ENCODE measurements at regions not wholly inside any gene's neighbourhood (a gene's known extent, or its start where the extent isn't known, plus 50 kb on each side); places are given as distances from the start of the nearest gene placed in this dataset.

DNA sequence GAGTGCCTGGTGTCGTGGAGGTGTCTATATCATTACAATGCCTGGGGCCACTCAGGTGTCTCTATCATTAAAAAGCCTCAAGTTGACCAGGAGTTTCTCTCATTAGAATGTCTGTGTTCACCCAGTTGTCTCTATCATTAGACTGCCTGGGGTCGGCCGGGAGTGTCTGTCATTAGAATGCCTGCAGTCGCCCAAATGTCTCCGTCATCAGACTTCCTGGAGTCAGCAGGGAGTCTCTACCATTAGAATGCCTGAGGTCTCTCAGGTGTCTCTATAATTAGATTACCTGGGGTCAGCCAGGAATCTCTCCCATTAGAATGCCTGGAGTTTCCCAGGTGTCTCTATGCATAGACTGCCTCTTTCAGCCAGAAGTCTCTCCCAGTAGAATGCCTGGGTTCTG is 1477.6 kb downstream of the UQCRFS1 start:
- no peak for TF ChIP-seq POLR2A (IDR thresholded peaks at IDR 0.05)
- TF ChIP-seq, protein P1, sequence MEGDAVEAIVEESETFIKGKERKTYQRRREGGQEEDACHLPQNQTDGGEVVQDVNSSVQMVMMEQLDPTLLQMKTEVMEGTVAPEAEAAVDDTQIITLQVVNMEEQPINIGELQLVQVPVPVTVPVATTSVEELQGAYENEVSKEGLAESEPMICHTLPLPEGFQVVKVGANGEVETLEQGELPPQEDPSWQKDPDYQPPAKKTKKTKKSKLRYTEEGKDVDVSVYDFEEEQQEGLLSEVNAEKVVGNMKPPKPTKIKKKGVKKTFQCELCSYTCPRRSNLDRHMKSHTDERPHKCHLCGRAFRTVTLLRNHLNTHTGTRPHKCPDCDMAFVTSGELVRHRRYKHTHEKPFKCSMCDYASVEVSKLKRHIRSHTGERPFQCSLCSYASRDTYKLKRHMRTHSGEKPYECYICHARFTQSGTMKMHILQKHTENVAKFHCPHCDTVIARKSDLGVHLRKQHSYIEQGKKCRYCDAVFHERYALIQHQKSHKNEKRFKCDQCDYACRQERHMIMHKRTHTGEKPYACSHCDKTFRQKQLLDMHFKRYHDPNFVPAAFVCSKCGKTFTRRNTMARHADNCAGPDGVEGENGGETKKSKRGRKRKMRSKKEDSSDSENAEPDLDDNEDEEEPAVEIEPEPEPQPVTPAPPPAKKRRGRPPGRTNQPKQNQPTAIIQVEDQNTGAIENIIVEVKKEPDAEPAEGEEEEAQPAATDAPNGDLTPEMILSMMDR (IDR thresholded peaks at IDR 0.05 in 8 of 11, conservative IDR thresholded peaks at IDR 0.05 in 3 of 11): no peak
- TF ChIP-seq POLR2AphosphoS5 (IDR thresholded peaks at IDR 0.05): no peak

All from spleen (tissue), 7 donors.